CD14-positive monocyte (primary cell): ENCODE measurements at regions not wholly inside any gene's neighbourhood (a gene's known extent, or its start where the extent isn't known, plus 50 kb on each side); places are given as distances from the start of the nearest gene placed in this dataset.

Experiments used
- DNase-seq, 3 donors: peaks; one replicate each; pipeline ENCODE4 v3.0.0-alpha.2; 2011 to 2022
- H2AFZ ChIP-seq: 2 replicates; pipeline ENCODE4 v1.6.0; 2012; ENCODE audit warnings: mild to moderate bottlenecking, low read depth, low read length, inconsistent platforms; ENCODE audit not compliant: insufficient read depth, poor library complexity, severe bottlenecking
- H3K27ac ChIP-seq, 2 donors: 1 replicate in 1 of 2; 2 replicates in 1 of 2; pipeline ENCODE4 v1.5.1; 2012 to 2013; ENCODE audit warnings: low read length in 2 of 2, control low read depth in 1 of 2, inconsistent platforms in 1 of 2, low read depth in 1 of 2, mild to moderate bottlenecking in 1 of 2
- H3K27me3 ChIP-seq, 2 donors: one replicate each; pipeline versions ENCODE4 v1.6.0 to v1.6.1; 2011 to 2013; ENCODE audit warnings: low read length in 2 of 2; ENCODE audit not compliant: control insufficient read depth in 2 of 2, insufficient read depth in 2 of 2
- H3K36me3 ChIP-seq, 2 donors: replicated peaks in 1 of 2; 1 replicate in 1 of 2; 2 replicates in 1 of 2; pipeline versions ENCODE4 v1.5.1 to v1.6.1; 2012 to 2013; ENCODE audit warnings: low read length in 2 of 2, control low read depth in 1 of 2, inconsistent platforms in 1 of 2, mild to moderate bottlenecking in 1 of 2; ENCODE audit not compliant: insufficient read depth in 2 of 2, control insufficient read depth in 1 of 2
- H3K4me1 ChIP-seq, 2 donors: 1 replicate in 1 of 2; 2 replicates in 1 of 2; pipeline versions ENCODE4 v1.5.1 to v1.6.1; 2012 to 2013; ENCODE audit warnings: low read length in 2 of 2, control low read depth in 1 of 2, inconsistent platforms in 1 of 2, mild to moderate bottlenecking in 1 of 2, moderate library complexity in 1 of 2; ENCODE audit not compliant: insufficient read depth in 2 of 2, control insufficient read depth in 1 of 2
- H3K4me2 ChIP-seq: replicated peaks from 2 replicates; pipeline ENCODE3; 2012; ENCODE audit warnings: low read length, moderate library complexity, mild to moderate bottlenecking; ENCODE audit not compliant: poor library complexity, severe bottlenecking; ENCODE audit errors: extremely low read depth
- H3K4me3 ChIP-seq, 3 experiments: fragments of 200-600 bp in 1 of 3; sonication (generic) in 1 of 3; replicated peaks in 1 of 3; 1 replicate in 2 of 3; 2 replicates in 1 of 3; pipeline ENCODE4 v1.5.1; 2011 to 2013; ENCODE audit warnings: low read length in 3 of 3, mild to moderate bottlenecking in 3 of 3, control low read depth in 2 of 3, low read depth in 2 of 3, inconsistent platforms in 1 of 3, moderate library complexity in 1 of 3
- H3K79me2 ChIP-seq: 2 replicates; pipeline ENCODE4 v1.6.0; 2012; ENCODE audit warnings: mild to moderate bottlenecking, control low read depth, inconsistent platforms, low read length, moderate library complexity; ENCODE audit not compliant: insufficient read depth
- H3K9ac ChIP-seq: 2 replicates; pipeline ENCODE4 v1.6.0; 2017; ENCODE audit warnings: low read length, mild to moderate bottlenecking; ENCODE audit not compliant: insufficient read depth, poor library complexity, severe bottlenecking
- H3K9me3 ChIP-seq, 2 donors: replicated peaks in 1 of 2; 1 replicate in 1 of 2; 2 replicates in 1 of 2; pipeline versions ENCODE4 v1.5.1 to v1.6.1; 2012 to 2013; ENCODE audit warnings: low read length in 2 of 2, control low read depth in 1 of 2; ENCODE audit not compliant: control insufficient read depth in 1 of 2, insufficient read depth in 1 of 2
- H4K20me1 ChIP-seq: 2 replicates; pipeline ENCODE4 v1.6.0; 2012; ENCODE audit warnings: mild to moderate bottlenecking, low read length, control low read depth, moderate library complexity; ENCODE audit not compliant: insufficient read depth
- H3K27ac Mint-ChIP-seq, 7 donors: one replicate each; pipeline ENCODE4 v1.8.0; 2020; ENCODE audit warnings: mild to moderate bottlenecking in 7 of 7, mixed read lengths in 7 of 7, moderate library complexity in 6 of 7, inconsistent platforms in 2 of 7
- H3K27me3 Mint-ChIP-seq, 3 donors: one replicate each; pipeline ENCODE4 v1.8.0; 2021 to 2022; ENCODE audit warnings: low read depth in 3 of 3, mild to moderate bottlenecking in 3 of 3, mixed read lengths in 3 of 3, moderate library complexity in 3 of 3, inconsistent platforms in 1 of 3
- H3K36me3 Mint-ChIP-seq, 2 donors: one replicate each; pipeline ENCODE4 v1.8.0; 2020; ENCODE audit warnings: mixed read lengths in 2 of 2, inconsistent platforms in 1 of 2, mild to moderate bottlenecking in 1 of 2
- H3K4me1 Mint-ChIP-seq: one replicate; pipeline ENCODE4 v1.8.0; 2020; ENCODE audit warnings: mild to moderate bottlenecking, mixed read lengths
- H3K4me3 Mint-ChIP-seq, 2 donors: one replicate each; pipeline ENCODE4 v1.8.0; 2020; ENCODE audit warnings: mild to moderate bottlenecking in 2 of 2, mixed read lengths in 2 of 2, moderate library complexity in 1 of 2
- H3K9me3 Mint-ChIP-seq, 7 donors: one replicate each; pipeline ENCODE4 v1.8.0; 2020 to 2022; ENCODE audit warnings: mixed read lengths in 7 of 7, mild to moderate bottlenecking in 6 of 7, moderate library complexity in 6 of 7, inconsistent platforms in 2 of 7
- CTCF ChIP-seq: fragments of 200-600 bp; IDR thresholded peaks from one replicate; pipeline ENCODE4 v1.8.0; 2022; ENCODE audit warnings: antibody characterized with exemption, mild to moderate bottlenecking
- WGBS: methylation state at CpG from one replicate; pipeline ENCODE4 v1.1.5; 2013; ENCODE audit warnings: missing lambda C conversion rate; ENCODE audit not compliant: insufficient coverage; 5-methylcytosine and 5-hydroxymethylcytosine counted together
- intact Hi-C, 2 donors: fragments of 100-400 bp; cut with micrococcal nuclease; formaldehyde crosslinking; loops; one replicate each; pipeline versions ENCODE4 v1.15.0 to v1.15.1; 2023

- no peak overlapping the region for H3K4me3 Mint-ChIP-seq
- H3K27me3 Mint-ChIP-seq, result no peaks in the 10 kb centered on the region
- H2AFZ ChIP-seq, result no peak overlapping the region
- H3K9ac ChIP-seq, result no peak overlapping the region
- TF ChIP-seq CTCF, result no peak
- DNase-seq, result no peak
- 84% methylated on average over 2 of the region's 3 CpGs for WGBS
- H3K9me3 ChIP-seq, result no peaks in the 10 kb centered on the region
- H3K9me3 Mint-ChIP-seq, result peaks cover 0 to 4% (median 0%) of the 10 kb centered on the region in 7 donors
- H3K4me3 ChIP-seq, result no peak overlapping the region
- H3K27me3 ChIP-seq, result no peaks in the 10 kb centered on the region
- H3K4me2 ChIP-seq, result no peak overlapping the region
- no peaks in the 10 kb centered on the region for H3K36me3 ChIP-seq
- no peaks in the 10 kb centered on the region for H3K4me1 Mint-ChIP-seq
- H3K4me1 ChIP-seq, result no peaks in the 10 kb centered on the region
- no peaks in the 10 kb centered on the region for H4K20me1 ChIP-seq
- intact Hi-C loops, result no loop called here
- H3K27ac Mint-ChIP-seq, result no peak overlapping the region
- no peak overlapping the region for H3K27ac ChIP-seq
- H3K79me2 ChIP-seq, result no peaks in the 10 kb centered on the region
- no peaks in the 10 kb centered on the region for H3K36me3 Mint-ChIP-seq
Measured at GRCh38 chr21:16838331-16838730, 674.5 kb upstream of the CXADR start.

- H2AFZ ChIP-seq, result no peak overlapping the region
- no peak for TF ChIP-seq CTCF
- intact Hi-C loops, result no loop called here
- Mint-ChIP-seq H3K4me3 (no peak overlapping the region), H3K36me3 (no peaks in the 10 kb centered on the region), H3K27me3 (no peaks in the 10 kb centered on the region), H3K4me1 (no peaks in the 10 kb centered on the region), H3K9me3 (peaks cover 0 to 2% (median 0%) of the 10 kb centered on the region in 7 donors), H3K27ac (no peak overlapping the region)
- no peaks in the 10 kb centered on the region for H3K36me3 ChIP-seq
- H3K4me1 ChIP-seq, result no peaks in the 10 kb centered on the region
- peaks cover 0 to 3% of the 10 kb centered on the region in 2 donors for H3K9me3 ChIP-seq
- DNase-seq, result no peak
- H3K27ac ChIP-seq, result no peak overlapping the region
- no peak overlapping the region for H3K4me2 ChIP-seq
- H4K20me1 ChIP-seq, result no peaks in the 10 kb centered on the region
- H3K4me3 ChIP-seq, result no peak overlapping the region
- no peaks in the 10 kb centered on the region for H3K27me3 ChIP-seq
- no peak overlapping the region for H3K9ac ChIP-seq
- no peaks in the 10 kb centered on the region for H3K79me2 ChIP-seq
Measured at GRCh38 chr21:16840538-16840937, 672.3 kb upstream of the CXADR start.
